ENCODE measurements at regions not wholly inside any gene's neighbourhood (a gene's known extent, or its start where the extent isn't known, plus 50 kb on each side); places are given as distances from the start of the nearest gene placed in this dataset.

GRCh38 chr3:1036207-1036826 lies 56.5 kb upstream of the CNTN6 start:
- Mint-ChIP-seq H3K36me3 (ENCODE audit: low read depth) (no peaks in the 10 kb centered on the region), H3K27me3 (ENCODE audit: low read depth) (no peaks in the 10 kb centered on the region), H3K4me3 (ENCODE audit: unreplicated experiment) (no peak overlapping the region), H3K4me1 (ENCODE audit: low read depth) (no peaks in the 10 kb centered on the region), H3K9me3 (ENCODE audit: low read depth) (peaks cover 22% of the 10 kb centered on the region), H3K27ac (ENCODE audit: unreplicated experiment) (no peak overlapping the region)
- no peak for DNase-seq (ENCODE audit: low spot score)
- no peak for TF ChIP-seq CTCF (IDR thresholded peaks at IDR 0.05)

DNA sequence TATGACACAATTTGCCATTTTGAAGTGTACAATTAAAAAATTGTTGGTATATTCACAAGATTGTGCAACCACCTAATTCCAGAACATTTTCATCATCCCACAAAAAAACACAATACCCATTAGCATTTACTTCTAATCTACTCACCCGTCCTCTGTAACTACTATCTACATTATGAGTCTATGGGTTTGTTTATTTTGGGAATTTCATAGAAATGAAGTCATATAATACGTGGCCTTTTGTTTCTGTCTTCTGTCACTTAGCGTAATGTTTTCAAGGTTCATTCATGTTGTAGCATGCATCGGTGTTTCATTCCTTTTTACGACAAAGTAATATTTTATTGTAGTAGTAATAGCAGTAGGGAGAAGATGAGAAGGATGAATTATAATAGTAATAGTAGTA lies 55.2 kb upstream of the CNTN6 start:
- no peak overlapping the region for H3K27ac Mint-ChIP-seq (ENCODE audit: unreplicated experiment)

More for the DNA sequence above, 55.2 kb upstream of the CNTN6 start:
- peaks cover 19% of the 10 kb centered on the region for H3K9me3 Mint-ChIP-seq (ENCODE audit: low read depth)
- no peak for TF ChIP-seq CTCF (IDR thresholded peaks at IDR 0.05)
- H3K4me1 Mint-ChIP-seq (ENCODE audit: low read depth): no peaks in the 10 kb centered on the region
- H3K27me3 Mint-ChIP-seq (ENCODE audit: low read depth): no peaks in the 10 kb centered on the region
- DNase-seq (ENCODE audit: low spot score): no peak
- no peak overlapping the region for H3K4me3 Mint-ChIP-seq (ENCODE audit: unreplicated experiment)
- H3K36me3 Mint-ChIP-seq (ENCODE audit: low read depth): no peaks in the 10 kb centered on the region
